ENCODE measurements at regions not wholly inside any gene's neighbourhood (a gene's known extent, or its start where the extent isn't known, plus 50 kb on each side); places are given as distances from the start of the nearest gene placed in this dataset.
"Not testable (repeated sequence)": the region's sequence is repeated elsewhere in the genome, so short reads cannot be mapped to it uniquely, and the experiment has no call there.

- no peak for DNase-seq (ENCODE audit: low read depth in 2 of 2)
Observed at GRCh38 chr4:160423879-160424451, 1321.1 kb downstream of the RAPGEF2 start.

- DNase-seq (ENCODE audit: low read depth in 2 of 2): no peak
Observed at GRCh38 chr4:160426233-160426632, 1323.4 kb downstream of the RAPGEF2 start.

- no peak for DNase-seq (ENCODE audit: low read depth in 2 of 2)
Observed at GRCh38 chr4:160450876-160451275, 1348.0 kb downstream of the RAPGEF2 start.

GRCh38 chr4:160481696-160482690 is 1379.1 kb downstream of the RAPGEF2 start:
- DNase-seq (ENCODE audit: low read depth in 2 of 2): not testable (repeated sequence)

GRCh38 chr4:160485071-160485687 is 1382.3 kb downstream of the RAPGEF2 start:
- no peak for DNase-seq (ENCODE audit: low read depth in 2 of 2)

GRCh38 chr4:160492181-160492580 is 1389.3 kb downstream of the RAPGEF2 start:
- no peak for DNase-seq (ENCODE audit: low read depth in 2 of 2)

GRCh38 chr4:160493206-160493605 is 1390.3 kb downstream of the RAPGEF2 start:
- no peak for DNase-seq (ENCODE audit: low read depth in 2 of 2)

- no peak for DNase-seq (ENCODE audit: low read depth in 2 of 2)
Observed at GRCh38 chr4:160495356-160495755, 1392.5 kb downstream of the RAPGEF2 start.

- DNase-seq (ENCODE audit: low read depth in 2 of 2): no peak
Observed at GRCh38 chr4:160498211-160498610, 1395.3 kb downstream of the RAPGEF2 start.

- DNase-seq (ENCODE audit: low read depth in 2 of 2): no peak
Observed at GRCh38 chr4:160505724-160506123, 1402.8 kb downstream of the RAPGEF2 start.

- DNase-seq (ENCODE audit: low read depth in 2 of 2): no peak
Observed at GRCh38 chr4:160510928-160511327, 1408.0 kb downstream of the RAPGEF2 start.

- DNase-seq (ENCODE audit: low read depth in 2 of 2): no peak
Observed at GRCh38 chr4:160514126-160514525, 1411.2 kb downstream of the RAPGEF2 start.

- no peak for DNase-seq (ENCODE audit: low read depth in 2 of 2)
Observed at GRCh38 chr4:160523231-160523630, 1420.4 kb downstream of the RAPGEF2 start.

- DNase-seq (ENCODE audit: low read depth in 2 of 2): no peak
Observed at GRCh38 chr4:160537681-160538080, 1434.8 kb downstream of the RAPGEF2 start.

- no peak for DNase-seq (ENCODE audit: low read depth in 2 of 2)
Observed at GRCh38 chr4:160546201-160546600, 1443.3 kb downstream of the RAPGEF2 start.

GRCh38 chr4:160549951-160550519 is 1447.2 kb downstream of the RAPGEF2 start:
- not testable (repeated sequence) for DNase-seq (ENCODE audit: low read depth in 2 of 2)

- DNase-seq (ENCODE audit: low read depth in 2 of 2): no peak
Observed at GRCh38 chr4:160562661-160563060, 1459.8 kb downstream of the RAPGEF2 start.

- DNase-seq (ENCODE audit: low read depth in 2 of 2): no peak
Observed at GRCh38 chr4:160563552-160564282, 1460.8 kb downstream of the RAPGEF2 start.

GRCh38 chr4:160567634-160568033 is 1464.8 kb downstream of the RAPGEF2 start:
- DNase-seq (ENCODE audit: low read depth in 2 of 2): no peak

GRCh38 chr4:160570271-160570670 is 1467.4 kb downstream of the RAPGEF2 start:
- no peak for DNase-seq (ENCODE audit: low read depth in 2 of 2)

GRCh38 chr4:160574272-160574671 is 1471.4 kb downstream of the RAPGEF2 start:
- DNase-seq (ENCODE audit: low read depth in 2 of 2): not testable (repeated sequence)
